Mesodermal cell (in vitro differentiated cells): ENCODE measurements at regions not wholly inside any gene's neighbourhood (a gene's known extent, or its start where the extent isn't known, plus 50 kb on each side); places are given as distances from the start of the nearest gene placed in this dataset.

Experiments
- H3K27ac ChIP-seq: 2 replicates; pipeline ENCODE4 v1.7.0; 2013; ENCODE audit warnings: mild to moderate bottlenecking, low read depth, low read length, moderate library complexity; ENCODE audit not compliant: severe bottlenecking
- H3K36me3 ChIP-seq: 2 replicates; pipeline ENCODE4 v1.7.1; 2013; ENCODE audit warnings: mild to moderate bottlenecking, low read length, moderate library complexity; ENCODE audit not compliant: control insufficient read depth, insufficient read depth
- H3K4me1 ChIP-seq: one replicate; pipeline ENCODE4 v1.7.1; 2013; ENCODE audit warnings: mild to moderate bottlenecking, low read length; ENCODE audit not compliant: insufficient read depth, control insufficient read depth, poor library complexity, severe bottlenecking
- H3K4me3 ChIP-seq: 2 replicates; pipeline ENCODE4 v1.7.0; 2013; ENCODE audit warnings: low read length, control low read depth, mild to moderate bottlenecking; ENCODE audit not compliant: insufficient read depth, poor library complexity, severe bottlenecking; ENCODE audit errors: extremely low read depth
- H3K9me3 ChIP-seq: 2 replicates; pipeline ENCODE4 v1.7.1; 2013; ENCODE audit warnings: mild to moderate bottlenecking, low read length, moderate library complexity; ENCODE audit not compliant: control insufficient read depth
- WGBS, 2 experiments: methylation state at CpG; one replicate each; pipeline ENCODE4 v1.1.5; 2013; ENCODE audit warnings: missing lambda C conversion rate in 2 of 2; ENCODE audit not compliant: insufficient coverage in 2 of 2; 5-methylcytosine and 5-hydroxymethylcytosine counted together

- no peaks in the 10 kb centered on the region for H3K4me1 ChIP-seq
- H3K27ac ChIP-seq = no peak overlapping the region
- H3K4me3 ChIP-seq = no peak overlapping the region
- no CpG with 5 or more reads among the region's 3 CpGs for WGBS, 2 experiments
- no peaks in the 10 kb centered on the region for H3K9me3 ChIP-seq
- H3K36me3 ChIP-seq = no peaks in the 10 kb centered on the region
These were observed 268.9 kb downstream of the IGSF11 start for GRCh38 chr3:118765636-118766305.

- H3K36me3 ChIP-seq = no peaks in the 10 kb centered on the region
- H3K4me1 ChIP-seq = no peaks in the 10 kb centered on the region
These were observed 268.4 kb downstream of the IGSF11 start for GRCh38 chr3:118766306-118766669.

GRCh38 chr3:118772036-118772435 lies 262.6 kb downstream of the IGSF11 start:
- no peaks in the 10 kb centered on the region for H3K36me3 ChIP-seq
- H3K9me3 ChIP-seq = no peaks in the 10 kb centered on the region
- peaks cover 5% of the 10 kb centered on the region for H3K4me1 ChIP-seq
- 100% methylated on average over 1 of the region's 2 CpGs; no CpG with 5 or more reads in 1 of the 2 experiments for WGBS, 2 experiments
- H3K27ac ChIP-seq = peak overlapping the region; percentile 57
- no peak overlapping the region for H3K4me3 ChIP-seq

More at GRCh38 chr3:118766306-118766669, 268.4 kb downstream of the IGSF11 start:
- no peak overlapping the region for H3K27ac ChIP-seq
- H3K4me3 ChIP-seq = no peak overlapping the region
- no peaks in the 10 kb centered on the region for H3K9me3 ChIP-seq

- Histone ChIP-seq H3K36me3 (no peaks in the 10 kb centered on the region), H3K9me3 (no peaks in the 10 kb centered on the region), H3K4me1 (peaks cover 5% of the 10 kb centered on the region), H3K27ac (peak overlapping the region; percentile 57), H3K4me3 (no peak overlapping the region)
These were observed 262.1 kb downstream of the IGSF11 start for GRCh38 chr3:118772547-118773011.

GRCh38 chr3:118775021-118775420 lies 259.6 kb downstream of the IGSF11 start:
- Histone ChIP-seq H3K4me3 (no peak overlapping the region), H3K36me3 (no peaks in the 10 kb centered on the region)

DNA sequence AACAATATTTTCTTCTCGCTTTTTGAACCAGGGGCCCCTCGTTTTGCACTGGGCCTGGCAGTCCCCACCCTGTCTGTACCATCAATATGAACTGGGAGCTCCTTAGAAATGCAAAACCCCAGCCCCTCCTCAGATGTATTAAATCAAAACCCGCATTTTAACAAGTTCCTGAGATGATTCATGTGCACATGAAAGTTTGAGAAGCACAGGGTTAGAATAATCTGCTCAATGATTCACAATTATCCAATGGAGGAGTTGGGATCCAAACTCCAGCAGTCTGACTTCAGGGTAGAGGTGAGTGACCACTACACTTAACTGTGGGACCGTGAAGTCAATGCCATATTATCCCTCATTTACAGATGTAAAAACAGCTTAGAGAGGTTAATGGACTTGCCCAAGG lies 256.4 kb downstream of the IGSF11 start:
- H3K9me3 ChIP-seq = no peaks in the 10 kb centered on the region
- WGBS, 2 experiments = 75 to 83% methylated on average over 2 of the region's 4 CpGs
- no peak overlapping the region for H3K27ac ChIP-seq

More at GRCh38 chr3:118775021-118775420, 259.6 kb downstream of the IGSF11 start:
- Histone ChIP-seq H3K4me1 (peaks cover 5% of the 10 kb centered on the region), H3K27ac (no peak overlapping the region), H3K9me3 (no peaks in the 10 kb centered on the region)

GRCh38 chr3:118781232-118781631 lies 253.4 kb downstream of the IGSF11 start:
- Histone ChIP-seq H3K27ac (no peak overlapping the region), H3K4me3 (no peak overlapping the region), H3K4me1 (peaks cover 3% of the 10 kb centered on the region), H3K9me3 (no peaks in the 10 kb centered on the region), H3K36me3 (no peaks in the 10 kb centered on the region)
- WGBS, 2 experiments = 50 to 71% methylated on average over 2 to 3 of the region's 3 CpGs

More for the DNA sequence above, 256.4 kb downstream of the IGSF11 start:
- H3K4me3 ChIP-seq = no peak overlapping the region
- H3K4me1 ChIP-seq = peaks cover 3% of the 10 kb centered on the region
- H3K36me3 ChIP-seq = no peaks in the 10 kb centered on the region

DNA sequence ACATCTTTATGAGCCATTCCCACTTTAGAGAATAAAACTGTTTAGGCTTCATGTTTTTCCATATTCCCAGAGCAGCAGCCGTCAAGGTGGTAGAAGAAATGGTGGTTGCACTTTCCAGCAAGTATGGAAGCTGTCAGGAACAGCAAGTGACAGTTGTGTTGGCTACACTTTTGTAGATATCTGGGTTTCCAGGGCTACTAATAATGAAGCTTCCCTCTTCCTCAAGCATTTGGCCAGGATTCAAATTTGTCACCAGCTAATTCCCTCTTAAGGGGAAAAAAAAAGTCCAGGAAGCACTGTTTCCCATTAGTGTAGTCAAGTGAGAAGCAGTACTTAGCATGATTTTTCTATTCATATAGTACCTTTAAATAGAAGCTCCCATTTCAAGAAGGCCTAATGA lies 252.8 kb downstream of the IGSF11 start:
- Histone ChIP-seq H3K4me1 (peaks cover 3% of the 10 kb centered on the region), H3K27ac (no peak overlapping the region), H3K36me3 (no peaks in the 10 kb centered on the region), H3K4me3 (no peak overlapping the region), H3K9me3 (no peaks in the 10 kb centered on the region)
- no CpG with 5 or more reads among the region's 1 CpG for WGBS, 2 experiments

DNA sequence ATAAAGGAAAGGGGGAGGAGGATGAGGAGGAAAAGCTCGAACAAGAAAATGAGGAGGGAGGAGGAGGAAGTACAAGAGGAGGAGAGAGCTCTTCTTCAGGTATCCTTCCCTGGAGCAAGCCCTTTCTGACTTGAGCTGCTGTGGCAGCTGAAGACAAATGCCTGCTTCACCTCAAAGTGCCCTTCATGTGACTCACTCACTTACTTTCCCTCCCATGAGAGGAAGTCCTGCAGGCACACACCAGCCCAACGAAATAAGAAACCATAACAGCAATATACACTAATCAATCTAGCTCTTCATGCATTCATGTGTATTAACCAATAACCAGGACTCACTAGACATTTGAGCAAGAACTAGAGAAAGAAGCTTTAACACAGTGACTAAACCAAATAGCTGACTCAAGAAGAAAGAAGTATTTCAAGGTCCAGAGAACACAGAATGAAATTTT lies 251.9 kb downstream of the IGSF11 start:
- H3K36me3 ChIP-seq = no peaks in the 10 kb centered on the region
- WGBS, 2 experiments = 11% methylated on average over 1 of the region's 2 CpGs; no CpG with 5 or more reads in 1 of the 2 experiments
- peaks cover 3% of the 10 kb centered on the region for H3K4me1 ChIP-seq
- no peaks in the 10 kb centered on the region for H3K9me3 ChIP-seq
- no peak overlapping the region for H3K4me3 ChIP-seq
- no peak overlapping the region for H3K27ac ChIP-seq

DNA sequence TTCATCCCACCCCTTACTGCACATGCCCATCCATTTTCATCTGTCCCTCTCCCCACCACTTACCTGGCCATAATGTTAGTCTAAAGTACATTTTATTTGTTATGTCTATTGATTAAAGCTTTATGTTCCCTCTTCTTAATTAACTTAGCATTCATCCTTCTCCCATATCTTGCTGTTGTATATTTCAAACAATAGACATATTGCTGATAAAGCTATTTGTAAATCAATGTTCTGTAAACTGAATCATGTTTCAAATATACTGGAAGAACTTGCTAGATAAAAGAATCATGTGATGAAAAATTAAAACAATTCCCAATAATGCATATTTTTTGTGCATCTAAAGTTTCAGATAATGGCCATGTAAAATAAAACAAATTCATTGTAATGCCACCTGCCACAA lies 249.2 kb downstream of the IGSF11 start:
- peaks cover 3% of the 10 kb centered on the region for H3K4me1 ChIP-seq
- H3K27ac ChIP-seq = no peak overlapping the region
- no peaks in the 10 kb centered on the region for H3K36me3 ChIP-seq
- H3K9me3 ChIP-seq = no peaks in the 10 kb centered on the region
- H3K4me3 ChIP-seq = no peak overlapping the region

DNA sequence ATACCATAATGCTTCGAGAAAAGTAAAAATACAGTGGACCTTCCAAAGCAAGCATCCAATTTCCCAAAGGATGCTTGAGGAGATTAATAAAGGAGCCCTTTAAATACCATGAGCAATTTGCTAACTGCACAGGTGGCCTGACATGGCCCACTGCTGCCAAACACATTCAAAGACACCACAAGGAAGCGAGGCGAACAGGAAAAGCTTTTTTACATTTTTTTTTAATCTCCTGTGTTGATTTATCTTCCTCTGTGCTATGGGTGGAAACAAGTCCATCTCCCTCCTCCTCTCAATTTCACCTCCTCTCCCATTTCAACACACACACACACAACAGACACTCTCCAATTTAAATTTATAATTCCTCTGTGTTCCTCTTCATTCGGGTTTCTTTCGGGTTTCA lies 243.4 kb downstream of the IGSF11 start:
- 69 to 100% methylated on average over 2 to 4 of the region's 5 CpGs for WGBS, 2 experiments
- H3K27ac ChIP-seq = no peak overlapping the region

More for the DNA sequence above, 243.4 kb downstream of the IGSF11 start:
- H3K36me3 ChIP-seq = no peaks in the 10 kb centered on the region
- H3K4me3 ChIP-seq = no peak overlapping the region
- H3K4me1 ChIP-seq = no peaks in the 10 kb centered on the region
- H3K9me3 ChIP-seq = no peaks in the 10 kb centered on the region
